MM.1S (cell line): ENCODE measurements at regions not wholly inside any gene's neighbourhood (a gene's known extent, or its start where the extent isn't known, plus 50 kb on each side); places are given as distances from the start of the nearest gene placed in this dataset.

Experiments
- CTCF ChIP-seq: fragments of 300-600 bp; sonication (generic); IDR thresholded peaks from 2 replicates; pipeline ENCODE4 v1.5.1; 2016; ENCODE audit warnings: antibody characterized with exemption, low read length, mixed read lengths
- EZH2 ChIP-seq: fragments of 300-600 bp; sonication (generic); optimal IDR thresholded peaks from 2 replicates; pipeline ENCODE3; 2017; ENCODE audit warnings: low read depth, mild to moderate bottlenecking, antibody characterized with exemption, low read length, mixed read lengths

- no peak for TF ChIP-seq CTCF
- no peak for TF ChIP-seq EZH2
Observed at GRCh38 chr3:164679245-164679644, 399.1 kb downstream of the SI start.
